ENCODE measurements at regions not wholly inside any gene's neighbourhood (a gene's known extent, or its start where the extent isn't known, plus 50 kb on each side); places are given as distances from the start of the nearest gene placed in this dataset.

DNA sequence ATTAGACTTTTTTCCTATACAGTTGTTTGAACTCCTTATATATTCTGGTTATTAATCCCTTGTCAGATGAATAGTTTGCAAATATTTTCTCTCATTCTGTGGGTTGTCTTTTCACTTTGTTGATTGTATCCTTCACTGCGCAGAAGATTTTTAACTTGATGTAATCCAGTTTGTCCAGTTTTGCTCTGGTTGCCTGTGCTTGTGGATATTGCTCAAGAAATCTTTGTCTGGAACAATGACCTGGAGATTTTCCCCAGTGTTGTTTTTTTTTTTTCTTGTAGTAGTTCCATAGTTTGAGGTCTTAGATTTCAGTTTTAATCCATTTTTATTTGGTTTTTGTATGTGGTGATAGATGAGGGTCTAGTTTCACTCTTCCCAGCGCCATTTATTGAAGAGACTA lies 289.8 kb upstream of the SPOCK3 start:
- TF ChIP-seq POLR2A (IDR thresholded peaks at IDR 0.05; ENCODE audit: low read depth, low read length) (no peak), POLR2AphosphoS5 (IDR thresholded peaks at IDR 0.05; ENCODE audit: low read depth, low read length) (no peak)

Data from GM12892 (cell line).